ENCODE measurements at regions not wholly inside any gene's neighbourhood (a gene's known extent, or its start where the extent isn't known, plus 50 kb on each side); places are given as distances from the start of the nearest gene placed in this dataset.

DNA sequence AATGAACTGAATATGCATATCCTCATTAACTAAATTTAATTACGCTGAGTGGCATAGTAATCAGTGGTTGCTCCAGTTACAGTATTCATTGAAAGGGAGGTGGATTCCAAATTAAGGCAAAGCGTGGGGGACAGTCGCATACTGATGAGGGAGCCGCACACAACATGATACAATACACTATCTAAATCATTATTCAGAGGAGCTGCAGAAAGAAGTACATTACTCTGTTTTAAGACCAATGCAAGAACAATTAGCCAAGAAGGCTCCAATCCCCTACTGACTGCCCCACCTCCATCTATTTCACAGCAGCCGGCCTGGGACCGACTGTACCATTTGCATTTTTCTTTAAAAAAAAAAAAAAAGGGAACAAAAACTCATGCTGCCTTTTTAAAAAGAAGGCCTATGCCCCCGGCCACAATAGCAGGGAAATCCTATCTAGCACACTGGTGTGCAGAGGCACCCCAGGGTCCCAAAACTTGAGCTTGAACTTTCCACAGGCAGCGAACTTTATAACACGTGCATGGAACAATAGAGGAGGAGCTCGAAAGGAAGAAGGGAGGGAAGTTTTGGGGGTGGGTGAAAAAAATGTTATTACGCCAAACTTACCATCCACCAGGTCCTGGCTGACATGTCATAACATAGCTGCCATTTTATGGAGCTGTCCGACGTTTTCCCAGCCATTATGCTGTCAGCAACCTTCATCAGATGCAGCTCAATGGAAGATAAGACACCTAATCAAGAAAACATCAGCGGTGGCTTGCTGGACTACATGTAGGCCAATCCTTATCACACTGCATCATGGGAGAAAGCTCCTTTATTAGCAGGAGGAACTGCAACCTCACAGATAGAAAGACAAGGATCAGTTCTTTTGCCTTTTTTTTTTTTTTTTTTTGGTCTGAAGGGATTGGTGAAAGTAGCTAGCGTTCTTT, 161.6 kb downstream of the ZDHHC21 start:
- Histone ChIP-seq H3K27me3 (no peaks in the 10 kb centered on the region), H3K27ac (peak overlapping the region in 2 of 4 donors; percentile 57 to 74), H3K4me1 (peaks cover 0 to 21% (median 2%) of the 10 kb centered on the region in 4 donors), H3K4me3 (peak overlapping the region in 1 of 4 donors; percentile 33), H3K9me3 (no peaks in the 10 kb centered on the region), H3K36me3 (no peaks in the 10 kb centered on the region)
- WGBS, 2 donors: 53 to 55% methylated on average over 15 of the region's 15 CpGs
- TF ChIP-seq EP300 (IDR thresholded peaks at IDR 0.05) (no peak), POLR2A (IDR thresholded peaks at IDR 0.05) (no peak)
- TF ChIP-seq, protein P1, sequence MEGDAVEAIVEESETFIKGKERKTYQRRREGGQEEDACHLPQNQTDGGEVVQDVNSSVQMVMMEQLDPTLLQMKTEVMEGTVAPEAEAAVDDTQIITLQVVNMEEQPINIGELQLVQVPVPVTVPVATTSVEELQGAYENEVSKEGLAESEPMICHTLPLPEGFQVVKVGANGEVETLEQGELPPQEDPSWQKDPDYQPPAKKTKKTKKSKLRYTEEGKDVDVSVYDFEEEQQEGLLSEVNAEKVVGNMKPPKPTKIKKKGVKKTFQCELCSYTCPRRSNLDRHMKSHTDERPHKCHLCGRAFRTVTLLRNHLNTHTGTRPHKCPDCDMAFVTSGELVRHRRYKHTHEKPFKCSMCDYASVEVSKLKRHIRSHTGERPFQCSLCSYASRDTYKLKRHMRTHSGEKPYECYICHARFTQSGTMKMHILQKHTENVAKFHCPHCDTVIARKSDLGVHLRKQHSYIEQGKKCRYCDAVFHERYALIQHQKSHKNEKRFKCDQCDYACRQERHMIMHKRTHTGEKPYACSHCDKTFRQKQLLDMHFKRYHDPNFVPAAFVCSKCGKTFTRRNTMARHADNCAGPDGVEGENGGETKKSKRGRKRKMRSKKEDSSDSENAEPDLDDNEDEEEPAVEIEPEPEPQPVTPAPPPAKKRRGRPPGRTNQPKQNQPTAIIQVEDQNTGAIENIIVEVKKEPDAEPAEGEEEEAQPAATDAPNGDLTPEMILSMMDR (IDR thresholded peaks at IDR 0.05): no peak
- DNase-seq (ENCODE audit: low spot score in 2 of 2): no peak

DNA sequence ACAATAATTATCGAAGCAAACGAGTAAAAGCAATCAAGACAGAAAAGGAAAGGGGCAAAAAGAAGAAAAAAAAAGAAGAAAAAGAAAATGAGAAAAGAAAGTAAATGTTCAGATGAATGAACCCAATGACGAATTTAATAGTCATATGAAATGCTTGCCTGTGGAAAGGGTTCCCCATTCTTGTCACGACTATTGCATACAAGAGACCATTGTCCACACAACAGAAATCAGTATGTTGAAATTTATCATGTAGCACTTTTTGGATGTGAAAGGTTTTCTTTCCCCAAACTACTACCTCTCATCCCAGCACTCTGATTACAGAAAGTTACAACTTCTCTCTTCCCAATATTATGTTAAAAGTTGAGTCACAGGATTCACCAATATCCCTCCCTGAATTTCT, 162.4 kb downstream of the ZDHHC21 start:
- no peaks in the 10 kb centered on the region for H3K36me3 ChIP-seq
- TF ChIP-seq EP300 (IDR thresholded peaks at IDR 0.05) (no peak), POLR2A (IDR thresholded peaks at IDR 0.05) (no peak)
- TF ChIP-seq, protein P1 (IDR thresholded peaks at IDR 0.05): no peak
- WGBS, 2 donors: 25 to 30% methylated on average over 4 of the region's 4 CpGs

DNA sequence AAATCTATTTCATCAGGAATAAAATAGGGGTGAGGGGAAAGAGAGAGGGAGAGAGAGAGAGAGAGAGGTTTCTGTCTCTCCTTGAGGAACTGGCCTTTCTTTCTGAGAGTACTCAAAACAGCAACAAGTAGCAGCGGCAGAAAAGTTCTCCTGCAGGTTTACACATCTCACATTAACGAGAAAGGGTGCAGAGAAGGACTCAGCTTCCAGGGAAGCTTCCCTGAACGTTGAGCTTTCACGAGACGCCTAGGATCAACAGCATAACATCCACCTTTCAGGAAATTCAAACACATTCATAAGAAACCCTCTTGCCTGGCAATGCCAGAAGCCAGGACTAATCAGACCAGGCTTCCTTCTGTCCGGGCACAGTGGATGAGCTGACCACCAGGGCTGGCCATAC, 162.9 kb downstream of the ZDHHC21 start:
- Histone ChIP-seq H3K36me3 (no peaks in the 10 kb centered on the region), H3K27me3 (no peaks in the 10 kb centered on the region), H3K9me3 (no peaks in the 10 kb centered on the region), H3K4me3 (peak overlapping the region in 2 of 4 donors; percentile 23 to 33), H3K27ac (peak overlapping the region in 2 of 4 donors; percentile 57 to 74), H3K4me1 (peaks cover 0 to 21% (median 2%) of the 10 kb centered on the region in 4 donors)
- DNase-seq (ENCODE audit: low spot score in 2 of 2): no peak
- TF ChIP-seq POLR2A (IDR thresholded peaks at IDR 0.05) (no peak), EP300 (IDR thresholded peaks at IDR 0.05) (no peak)
- TF ChIP-seq, protein P1 (IDR thresholded peaks at IDR 0.05): no peak
- 24 to 26% methylated on average over 6 of the region's 6 CpGs for WGBS, 2 donors

More for the DNA sequence above, 162.4 kb downstream of the ZDHHC21 start:
- DNase-seq (ENCODE audit: low spot score in 2 of 2): no peak
- peak overlapping the region in 2 of 4 donors; percentile 23 to 33 for H3K4me3 ChIP-seq
- H3K4me1 ChIP-seq: peaks cover 0 to 21% (median 2%) of the 10 kb centered on the region in 4 donors
- no peaks in the 10 kb centered on the region for H3K9me3 ChIP-seq
- peak overlapping the region in 2 of 4 donors; percentile 57 to 74 for H3K27ac ChIP-seq
- H3K27me3 ChIP-seq: no peaks in the 10 kb centered on the region

DNA sequence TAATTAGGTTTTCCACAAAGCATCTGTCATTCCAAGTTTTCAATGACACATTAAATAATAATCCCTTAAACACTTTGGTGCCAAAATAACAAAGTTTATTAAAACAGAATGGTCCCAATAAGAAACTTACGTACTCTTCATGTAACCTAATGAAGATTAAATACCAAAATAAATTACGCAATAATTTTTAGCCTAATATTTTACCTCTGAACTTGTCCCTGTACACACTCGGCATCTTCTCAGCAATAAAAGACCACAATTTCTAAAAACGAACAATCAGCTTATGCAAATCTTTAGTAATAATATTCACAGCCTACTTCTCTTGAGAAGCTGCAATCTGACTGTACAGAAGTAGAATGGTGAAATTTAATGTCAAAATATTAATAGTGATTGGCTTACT, 163.6 kb downstream of the ZDHHC21 start:
- Histone ChIP-seq H3K9me3 (no peaks in the 10 kb centered on the region), H3K4me3 (peak overlapping the region in 1 of 4 donors; percentile 33), H3K27ac (peak overlapping the region in 1 of 4 donors; percentile 74), H3K36me3 (no peaks in the 10 kb centered on the region), H3K4me1 (peaks cover 0 to 21% (median 2%) of the 10 kb centered on the region in 4 donors), H3K27me3 (no peaks in the 10 kb centered on the region)
- no peak for TF ChIP-seq EP300 (IDR thresholded peaks at IDR 0.05)
- TF ChIP-seq, protein P1 (IDR thresholded peaks at IDR 0.05): no peak
- no peak for TF ChIP-seq POLR2A (IDR thresholded peaks at IDR 0.05)
- 77 to 78% methylated on average over 4 of the region's 4 CpGs for WGBS, 2 donors
- no peak for DNase-seq (ENCODE audit: low spot score in 2 of 2)

DNA sequence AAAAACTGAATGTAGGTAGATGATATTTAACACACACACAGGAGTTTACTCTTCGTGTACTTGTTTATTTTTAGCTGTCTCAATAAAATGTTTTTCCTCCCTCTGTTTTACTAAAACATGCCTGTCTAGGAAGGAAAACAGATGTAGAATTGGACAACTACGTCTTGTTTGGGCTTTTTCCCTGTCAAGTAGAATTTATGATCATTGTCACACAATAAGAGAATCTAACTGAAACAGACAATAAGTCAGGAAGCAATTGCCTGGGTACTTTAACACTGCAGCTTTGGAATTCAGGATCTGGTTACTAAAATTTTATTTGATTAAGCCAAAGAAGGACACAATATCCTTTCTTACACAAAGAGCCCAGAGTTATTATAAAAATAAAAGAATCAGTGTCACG, 164.2 kb downstream of the ZDHHC21 start:
- WGBS, 2 donors: 50 to 59% methylated on average over 3 of the region's 3 CpGs
- Histone ChIP-seq H3K36me3 (no peaks in the 10 kb centered on the region), H3K4me1 (peaks cover 0 to 21% (median 2%) of the 10 kb centered on the region in 4 donors), H3K9me3 (no peaks in the 10 kb centered on the region), H3K27me3 (no peaks in the 10 kb centered on the region), H3K4me3 (peak overlapping the region in 2 of 4 donors; percentile 14 to 33), H3K27ac (peak overlapping the region in 2 of 4 donors; percentile 36 to 74)
- no peak for DNase-seq (ENCODE audit: low spot score in 2 of 2)
- no peak for TF ChIP-seq POLR2A (IDR thresholded peaks at IDR 0.05)
- TF ChIP-seq, protein P1 (IDR thresholded peaks at IDR 0.05): no peak
- no peak for TF ChIP-seq EP300 (IDR thresholded peaks at IDR 0.05)

Measured in tibial nerve (tissue), 4 donors.